HuH-7.5 (cell line): ENCODE measurements at regions not wholly inside any gene's neighbourhood (a gene's known extent, or its start where the extent isn't known, plus 50 kb on each side); places are given as distances from the start of the nearest gene placed in this dataset.
"Not testable (repeated sequence)": the region's sequence is repeated elsewhere in the genome, so short reads cannot be mapped to it uniquely, and the experiment has no call there.

Experiments
- DNase-seq: peaks from one replicate; pipeline ENCODE4 v3.0.0; 2011; ENCODE audit warnings: low spot score

- not testable (repeated sequence) for DNase-seq
These were observed 337.5 kb downstream of the CWH43 start for GRCh38 chr4:49323573-49323940.
